ENCODE measurements at regions not wholly inside any gene's neighbourhood (a gene's known extent, or its start where the extent isn't known, plus 50 kb on each side); places are given as distances from the start of the nearest gene placed in this dataset.

GRCh38 chr18:56188529-56189275 is 449.7 kb downstream of the TXNL1 start:
- TF ChIP-seq, protein P1, sequence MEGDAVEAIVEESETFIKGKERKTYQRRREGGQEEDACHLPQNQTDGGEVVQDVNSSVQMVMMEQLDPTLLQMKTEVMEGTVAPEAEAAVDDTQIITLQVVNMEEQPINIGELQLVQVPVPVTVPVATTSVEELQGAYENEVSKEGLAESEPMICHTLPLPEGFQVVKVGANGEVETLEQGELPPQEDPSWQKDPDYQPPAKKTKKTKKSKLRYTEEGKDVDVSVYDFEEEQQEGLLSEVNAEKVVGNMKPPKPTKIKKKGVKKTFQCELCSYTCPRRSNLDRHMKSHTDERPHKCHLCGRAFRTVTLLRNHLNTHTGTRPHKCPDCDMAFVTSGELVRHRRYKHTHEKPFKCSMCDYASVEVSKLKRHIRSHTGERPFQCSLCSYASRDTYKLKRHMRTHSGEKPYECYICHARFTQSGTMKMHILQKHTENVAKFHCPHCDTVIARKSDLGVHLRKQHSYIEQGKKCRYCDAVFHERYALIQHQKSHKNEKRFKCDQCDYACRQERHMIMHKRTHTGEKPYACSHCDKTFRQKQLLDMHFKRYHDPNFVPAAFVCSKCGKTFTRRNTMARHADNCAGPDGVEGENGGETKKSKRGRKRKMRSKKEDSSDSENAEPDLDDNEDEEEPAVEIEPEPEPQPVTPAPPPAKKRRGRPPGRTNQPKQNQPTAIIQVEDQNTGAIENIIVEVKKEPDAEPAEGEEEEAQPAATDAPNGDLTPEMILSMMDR (IDR thresholded peaks at IDR 0.05) = no peak

GRCh38 chr18:56186319-56186718 is 452.1 kb downstream of the TXNL1 start:
- TF ChIP-seq, protein P1 (IDR thresholded peaks at IDR 0.05) = no peak

DNA sequence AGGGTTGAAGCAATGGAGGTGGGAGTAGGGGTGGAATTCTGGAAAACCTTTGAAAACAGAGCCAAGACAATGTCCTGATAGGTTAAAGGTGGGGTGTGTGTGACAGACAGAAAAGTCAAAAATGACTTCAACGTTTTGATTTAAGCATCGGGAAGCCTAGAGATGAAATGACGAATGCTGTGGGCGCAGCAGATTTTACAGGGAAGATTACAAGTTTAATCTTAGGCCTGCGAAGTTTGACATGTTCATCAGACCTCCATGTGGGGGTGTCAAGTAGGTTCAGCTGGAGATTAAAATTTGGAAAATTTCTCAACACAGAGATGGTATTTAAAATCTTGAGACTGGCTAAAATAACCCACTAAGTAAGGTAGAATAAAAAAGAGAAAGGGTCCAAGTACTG is 453.3 kb downstream of the TXNL1 start:
- TF ChIP-seq, protein P1 (IDR thresholded peaks at IDR 0.05) = no peak

DNA sequence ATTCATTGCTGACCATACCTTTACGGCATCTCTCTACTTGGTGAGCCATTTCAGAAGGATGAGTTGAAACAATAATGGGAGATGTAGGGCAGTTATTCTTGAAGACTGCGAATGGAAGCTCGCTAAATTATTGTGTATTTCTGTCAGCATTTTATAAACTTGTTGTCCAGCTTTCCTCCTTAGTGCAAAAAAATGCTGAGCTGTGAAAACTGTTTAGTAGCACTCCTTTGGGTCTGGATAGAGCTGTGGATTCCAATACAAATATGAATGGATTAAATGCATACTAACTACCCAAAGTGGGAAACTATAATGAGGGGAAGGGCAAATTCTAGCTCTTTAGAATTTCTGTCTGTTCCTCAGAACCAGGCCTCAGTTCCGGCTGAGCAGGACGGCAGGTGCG is 461.6 kb downstream of the TXNL1 start:
- TF ChIP-seq, protein P1 (IDR thresholded peaks at IDR 0.05) = no peak

- TF ChIP-seq, protein P1 (IDR thresholded peaks at IDR 0.05) = no peak
These were observed 462.9 kb downstream of the TXNL1 start for GRCh38 chr18:56175330-56176001.

GRCh38 chr18:56173542-56174220 is 464.7 kb downstream of the TXNL1 start:
- TF ChIP-seq, protein P1 (IDR thresholded peaks at IDR 0.05) = no peak

GRCh38 chr18:56172527-56172926 is 465.9 kb downstream of the TXNL1 start:
- TF ChIP-seq, protein P1 (IDR thresholded peaks at IDR 0.05) = no peak
